Tibial nerve (tissue), 4 donors: ENCODE measurements at regions not wholly inside any gene's neighbourhood (a gene's known extent, or its start where the extent isn't known, plus 50 kb on each side); places are given as distances from the start of the nearest gene placed in this dataset.

Experiments
- DNase-seq, 2 donors: peaks; one replicate each; pipeline ENCODE4 v3.0.0-alpha.2; 2019; ENCODE audit warnings: low spot score in 2 of 2
- H3K27ac ChIP-seq, 4 donors: fragments of 200-600 bp; sonication (generic) in 3 of 4; one replicate each; pipeline ENCODE4 v1.5.1; 2017 to 2019; ENCODE audit warnings: mild to moderate bottlenecking in 1 of 4
- H3K27me3 ChIP-seq, 2 donors: fragments of 200-600 bp; sonication (generic) in 1 of 2; one replicate each; pipeline versions ENCODE4 v1.5.1 to v1.6.0; 2017 to 2019
- H3K36me3 ChIP-seq, 3 donors: fragments of 200-600 bp; sonication (generic); one replicate each; pipeline ENCODE4 v1.5.1; 2018 to 2019
- H3K4me1 ChIP-seq, 4 donors: fragments of 200-600 bp; sonication (generic) in 3 of 4; one replicate each; pipeline ENCODE4 v1.5.1; 2017 to 2019
- H3K4me3 ChIP-seq, 4 donors: fragments of 200-600 bp; sonication (generic) in 3 of 4; one replicate each; pipeline ENCODE4 v1.5.1; 2017 to 2019; ENCODE audit warnings: mild to moderate bottlenecking in 1 of 4, moderate library complexity in 1 of 4
- H3K9me3 ChIP-seq, 4 donors: fragments of 200-600 bp; sonication (generic) in 3 of 4; one replicate each; pipeline ENCODE4 v1.5.1; 2017 to 2019
- EP300 ChIP-seq, 2 donors: sonication (generic); formaldehyde crosslinking; IDR thresholded peaks; one replicate each; pipeline ENCODE4 v1.6.1; 2017; ENCODE audit warnings: antibody characterized with exemption in 2 of 2, mild to moderate bottlenecking in 1 of 2
- POLR2A ChIP-seq, 2 donors: fragments of 450-650 bp; IDR thresholded peaks; one replicate each; pipeline ENCODE4 v1.6.1; 2017; ENCODE audit warnings: antibody characterized with exemption in 2 of 2, mild to moderate bottlenecking in 2 of 2, moderate library complexity in 2 of 2
- WGBS, 2 donors: methylation state at CpG; one replicate each; pipeline ENCODE4 v1.1.5; 2018; 5-methylcytosine and 5-hydroxymethylcytosine counted together
- TF ChIP-seq, protein P1 (sequence below), 5 experiments: fragments of 200-600 bp in 3 of 5; fragments of 450-650 bp in 2 of 5; sonication (generic) in 3 of 5; IDR thresholded peaks; one replicate each; pipeline ENCODE4 v1.5.1; 2016 to 2019; ENCODE audit warnings: antibody characterized with exemption in 5 of 5, mild to moderate bottlenecking in 3 of 5, moderate library complexity in 2 of 5

GRCh38 chr12:128137140-128137539 lies 129.8 kb upstream of the TMEM132C start:
- no peak overlapping the region for H3K27ac ChIP-seq
- no peaks in the 10 kb centered on the region for H3K4me1 ChIP-seq
- TF ChIP-seq, protein P1, sequence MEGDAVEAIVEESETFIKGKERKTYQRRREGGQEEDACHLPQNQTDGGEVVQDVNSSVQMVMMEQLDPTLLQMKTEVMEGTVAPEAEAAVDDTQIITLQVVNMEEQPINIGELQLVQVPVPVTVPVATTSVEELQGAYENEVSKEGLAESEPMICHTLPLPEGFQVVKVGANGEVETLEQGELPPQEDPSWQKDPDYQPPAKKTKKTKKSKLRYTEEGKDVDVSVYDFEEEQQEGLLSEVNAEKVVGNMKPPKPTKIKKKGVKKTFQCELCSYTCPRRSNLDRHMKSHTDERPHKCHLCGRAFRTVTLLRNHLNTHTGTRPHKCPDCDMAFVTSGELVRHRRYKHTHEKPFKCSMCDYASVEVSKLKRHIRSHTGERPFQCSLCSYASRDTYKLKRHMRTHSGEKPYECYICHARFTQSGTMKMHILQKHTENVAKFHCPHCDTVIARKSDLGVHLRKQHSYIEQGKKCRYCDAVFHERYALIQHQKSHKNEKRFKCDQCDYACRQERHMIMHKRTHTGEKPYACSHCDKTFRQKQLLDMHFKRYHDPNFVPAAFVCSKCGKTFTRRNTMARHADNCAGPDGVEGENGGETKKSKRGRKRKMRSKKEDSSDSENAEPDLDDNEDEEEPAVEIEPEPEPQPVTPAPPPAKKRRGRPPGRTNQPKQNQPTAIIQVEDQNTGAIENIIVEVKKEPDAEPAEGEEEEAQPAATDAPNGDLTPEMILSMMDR (IDR thresholded peaks at IDR 0.05): no peak
- TF ChIP-seq POLR2A (IDR thresholded peaks at IDR 0.05): no peak
- no peak for TF ChIP-seq EP300 (IDR thresholded peaks at IDR 0.05)
- H3K27me3 ChIP-seq: no peaks in the 10 kb centered on the region
- WGBS, 2 donors: 67 to 76% methylated on average over 6 of the region's 6 CpGs
- no peaks in the 10 kb centered on the region for H3K9me3 ChIP-seq
- no peak for DNase-seq
- no peaks in the 10 kb centered on the region for H3K36me3 ChIP-seq
- H3K4me3 ChIP-seq: no peak overlapping the region

GRCh38 chr12:128138125-128138524 lies 128.8 kb upstream of the TMEM132C start:
- no peak for DNase-seq
- WGBS, 2 donors: 60 to 63% methylated on average over 1 of the region's 1 CpG
- H3K4me1 ChIP-seq: no peaks in the 10 kb centered on the region
- H3K27me3 ChIP-seq: no peaks in the 10 kb centered on the region
- no peak for TF ChIP-seq POLR2A (IDR thresholded peaks at IDR 0.05)
- TF ChIP-seq, protein P1 (IDR thresholded peaks at IDR 0.05): no peak
- no peak for TF ChIP-seq EP300 (IDR thresholded peaks at IDR 0.05)
- H3K9me3 ChIP-seq: no peaks in the 10 kb centered on the region
- no peak overlapping the region for H3K27ac ChIP-seq
- no peak overlapping the region for H3K4me3 ChIP-seq
- H3K36me3 ChIP-seq: no peaks in the 10 kb centered on the region

GRCh38 chr12:128140551-128140950 lies 126.4 kb upstream of the TMEM132C start:
- no peaks in the 10 kb centered on the region for H3K36me3 ChIP-seq
- TF ChIP-seq, protein P1 (IDR thresholded peaks at IDR 0.05): no peak
- no peak for TF ChIP-seq EP300 (IDR thresholded peaks at IDR 0.05)
- TF ChIP-seq POLR2A (IDR thresholded peaks at IDR 0.05): no peak
- 16% methylated on average over 4 of the region's 4 CpGs for WGBS, 2 donors
- H3K4me3 ChIP-seq: no peak overlapping the region
- DNase-seq: no peak
- no peaks in the 10 kb centered on the region for H3K9me3 ChIP-seq
- H3K4me1 ChIP-seq: no peaks in the 10 kb centered on the region
- H3K27me3 ChIP-seq: no peaks in the 10 kb centered on the region
- no peak overlapping the region for H3K27ac ChIP-seq

GRCh38 chr12:128150961-128151360 lies 116.0 kb upstream of the TMEM132C start:
- Histone ChIP-seq H3K27ac (no peak overlapping the region), H3K36me3 (no peaks in the 10 kb centered on the region), H3K9me3 (no peaks in the 10 kb centered on the region), H3K4me3 (no peak overlapping the region), H3K4me1 (no peaks in the 10 kb centered on the region), H3K27me3 (no peaks in the 10 kb centered on the region)
- no peak for TF ChIP-seq EP300 (IDR thresholded peaks at IDR 0.05)
- TF ChIP-seq, protein P1 (IDR thresholded peaks at IDR 0.05): no peak
- TF ChIP-seq POLR2A (IDR thresholded peaks at IDR 0.05): no peak
- WGBS, 2 donors: 71 to 72% methylated on average over 5 of the region's 5 CpGs
- no peak for DNase-seq

DNA sequence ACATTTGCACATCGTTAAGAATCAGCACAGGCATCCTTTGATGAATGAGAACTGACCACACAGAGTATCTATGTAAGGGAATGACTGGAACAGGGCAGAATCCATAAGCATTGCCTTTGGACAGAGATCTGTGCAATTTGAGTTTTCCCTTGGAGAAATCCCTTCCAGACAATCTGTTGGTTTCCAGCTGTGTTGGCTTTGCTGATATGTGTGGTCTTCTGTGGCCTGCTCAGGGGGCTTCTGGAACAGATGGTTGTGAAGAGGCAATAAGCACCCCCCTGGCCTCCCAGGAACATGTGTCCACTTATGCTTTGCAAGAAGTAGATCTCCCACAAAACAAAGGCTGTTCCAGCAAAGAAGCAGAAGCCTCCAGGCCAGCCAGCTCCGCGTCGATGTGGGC lies 111.4 kb upstream of the TMEM132C start:
- Histone ChIP-seq H3K4me3 (no peak overlapping the region), H3K27me3 (no peaks in the 10 kb centered on the region), H3K9me3 (no peaks in the 10 kb centered on the region), H3K36me3 (no peaks in the 10 kb centered on the region), H3K27ac (no peak overlapping the region), H3K4me1 (no peaks in the 10 kb centered on the region)
- 47 to 61% methylated on average over 4 of the region's 4 CpGs for WGBS, 2 donors
- DNase-seq: no peak
- no peak for TF ChIP-seq EP300 (IDR thresholded peaks at IDR 0.05)
- TF ChIP-seq POLR2A (IDR thresholded peaks at IDR 0.05): no peak
- TF ChIP-seq, protein P1 (IDR thresholded peaks at IDR 0.05): no peak
